ENCODE measurements at regions not wholly inside any gene's neighbourhood (a gene's known extent, or its start where the extent isn't known, plus 50 kb on each side); places are given as distances from the start of the nearest gene placed in this dataset.

GRCh38 chr3:106707347-106707746, 669.9 kb upstream of the CCDC54 start:
- DNase-seq (ENCODE audit: low read depth): no peak
- in situ Hi-C loops (cut with HindIII; ENCODE audit: low sequenced_read_pairs): no loop called here
- no peak overlapping the region for H3K4me3 ChIP-seq (ENCODE audit: low read depth, low read length)
- no peak for TF ChIP-seq CTCF (IDR thresholded peaks at IDR 0.05; ENCODE audit: low read depth, low read length, missing control alignments)

- DNase-seq (ENCODE audit: low read depth): no peak
- no peak for TF ChIP-seq CTCF (IDR thresholded peaks at IDR 0.05; ENCODE audit: low read depth, low read length, missing control alignments)
- in situ Hi-C loops (cut with HindIII; ENCODE audit: low sequenced_read_pairs): no loop called here
- H3K4me3 ChIP-seq (ENCODE audit: low read depth, low read length): no peak overlapping the region
Measured at GRCh38 chr3:106710596-106710995, 666.6 kb upstream of the CCDC54 start.

GRCh38 chr3:106711650-106712049, 665.6 kb upstream of the CCDC54 start:
- TF ChIP-seq CTCF (IDR thresholded peaks at IDR 0.05; ENCODE audit: low read depth, low read length, missing control alignments): no peak
- in situ Hi-C loops (cut with HindIII; ENCODE audit: low sequenced_read_pairs): no loop called here
- DNase-seq (ENCODE audit: low read depth): peak; percentile 55
- H3K4me3 ChIP-seq (ENCODE audit: low read depth, low read length): no peak overlapping the region

- in situ Hi-C loops (cut with HindIII; ENCODE audit: low sequenced_read_pairs): no loop called here
- no peak overlapping the region for H3K4me3 ChIP-seq (ENCODE audit: low read depth, low read length)
- no peak for TF ChIP-seq CTCF (IDR thresholded peaks at IDR 0.05; ENCODE audit: low read depth, low read length, missing control alignments)
- no peak for DNase-seq (ENCODE audit: low read depth)
Measured at GRCh38 chr3:106714400-106714799, 662.8 kb upstream of the CCDC54 start.

- in situ Hi-C loops (cut with HindIII; ENCODE audit: low sequenced_read_pairs): no loop called here
- no peak for DNase-seq (ENCODE audit: low read depth)
Measured at GRCh38 chr3:106715286-106715685, 662.0 kb upstream of the CCDC54 start.

GRCh38 chr3:106717178-106717780, 660.0 kb upstream of the CCDC54 start:
- in situ Hi-C loops (cut with HindIII; ENCODE audit: low sequenced_read_pairs): no loop called here
- no peak for DNase-seq (ENCODE audit: low read depth)
- no peak overlapping the region for H3K4me3 ChIP-seq (ENCODE audit: low read depth, low read length)
- TF ChIP-seq CTCF (IDR thresholded peaks at IDR 0.05; ENCODE audit: low read depth, low read length, missing control alignments): no peak

More at GRCh38 chr3:106715286-106715685, 662.0 kb upstream of the CCDC54 start:
- no peak for TF ChIP-seq CTCF (IDR thresholded peaks at IDR 0.05; ENCODE audit: low read depth, low read length, missing control alignments)
- H3K4me3 ChIP-seq (ENCODE audit: low read depth, low read length): no peak overlapping the region

All from astrocyte of the cerebellum (primary cell).